Neural progenitor cell (in vitro differentiated cells): ENCODE measurements at regions not wholly inside any gene's neighbourhood (a gene's known extent, or its start where the extent isn't known, plus 50 kb on each side); places are given as distances from the start of the nearest gene placed in this dataset.

Experiments used
- DNase-seq: peaks from one replicate; pipeline ENCODE4 v3.0.0-alpha.2; 2016; ENCODE audit warnings: low spot score
- H2AFZ ChIP-seq: fragments of 200-600 bp; sonication (generic); replicated peaks from 2 replicates; pipeline ENCODE4 v1.6.1; 2016; ENCODE audit warnings: antibody characterized with exemption
- H3F3A ChIP-seq: fragments of 200-600 bp; sonication (generic); 2 replicates; pipeline ENCODE4 v1.6.1; 2016; ENCODE audit warnings: antibody characterized with exemption, low read depth
- H3K27ac ChIP-seq: fragments of 200-600 bp; sonication (generic); 2 replicates; pipeline ENCODE4 v1.5.1; 2016; ENCODE audit warnings: mild to moderate bottlenecking
- H3K27me3 ChIP-seq: fragments of 200-600 bp; sonication (generic); 2 replicates; pipeline ENCODE4 v1.6.1; 2016; ENCODE audit warnings: mild to moderate bottlenecking, moderate library complexity
- H3K36me3 ChIP-seq: fragments of 200-600 bp; sonication (generic); 2 replicates; pipeline ENCODE4 v1.5.1; 2016
- H3K4me1 ChIP-seq: fragments of 200-600 bp; sonication (generic); 2 replicates; pipeline ENCODE4 v1.6.1; 2016; ENCODE audit warnings: mixed run types
- H3K4me2 ChIP-seq: fragments of 200-600 bp; sonication (generic); 2 replicates; pipeline ENCODE4 v1.6.1; 2016
- H3K4me3 ChIP-seq: fragments of 200-600 bp; sonication (generic); 2 replicates; pipeline ENCODE4 v1.5.1; 2016
- H3K79me2 ChIP-seq: fragments of 200-600 bp; sonication (generic); 2 replicates; pipeline ENCODE4 v1.6.1; 2016; ENCODE audit warnings: low read depth
- H3K9ac ChIP-seq: fragments of 200-600 bp; sonication (generic); 2 replicates; pipeline ENCODE4 v1.6.1; 2016
- H3K9me3 ChIP-seq: fragments of 200-600 bp; sonication (generic); 2 replicates; pipeline ENCODE4 v1.5.1; 2016; ENCODE audit warnings: low read depth
- H4K20me1 ChIP-seq: fragments of 200-600 bp; sonication (generic); 2 replicates; pipeline ENCODE4 v1.6.1; 2016; ENCODE audit warnings: low read depth
- H3K27ac Mint-ChIP-seq: 3 replicates; pipeline ENCODE4 v1.8.0; 2021; ENCODE audit warnings: mixed read lengths
- H3K27me3 Mint-ChIP-seq: 2 replicates; pipeline ENCODE4 v1.8.0; 2022; ENCODE audit warnings: low read depth, mild to moderate bottlenecking, inconsistent platforms, moderate library complexity, mixed read lengths; ENCODE audit not compliant: insufficient read depth
- H3K36me3 Mint-ChIP-seq: 3 replicates; pipeline ENCODE4 v1.8.0; 2021; ENCODE audit warnings: mixed read lengths
- H3K4me1 Mint-ChIP-seq: 3 replicates; pipeline ENCODE4 v1.8.0; 2021; ENCODE audit warnings: mixed read lengths
- H3K4me3 Mint-ChIP-seq: 3 replicates; pipeline ENCODE4 v1.8.0; 2021; ENCODE audit warnings: mild to moderate bottlenecking, moderate library complexity, mixed read lengths
- H3K9me3 Mint-ChIP-seq: 3 replicates; pipeline ENCODE4 v1.8.0; 2020; ENCODE audit warnings: mixed read lengths
- CTCF ChIP-seq: fragments of 200-600 bp; sonication (generic); IDR thresholded peaks from 2 replicates; pipeline ENCODE4 v1.5.1; 2017; ENCODE audit warnings: antibody characterized with exemption, mild to moderate bottlenecking
- EZH2 ChIP-seq: fragments of 200-600 bp; sonication (generic); IDR thresholded peaks from 2 replicates; pipeline ENCODE4 v1.6.1; 2017; ENCODE audit warnings: antibody characterized with exemption, mild to moderate bottlenecking, moderate library complexity
- EZH2phosphoT487 ChIP-seq: fragments of 200-600 bp; sonication (generic); IDR thresholded peaks from 2 replicates; pipeline ENCODE4 v1.6.1; 2017; ENCODE audit warnings: antibody characterized with exemption

DNA sequence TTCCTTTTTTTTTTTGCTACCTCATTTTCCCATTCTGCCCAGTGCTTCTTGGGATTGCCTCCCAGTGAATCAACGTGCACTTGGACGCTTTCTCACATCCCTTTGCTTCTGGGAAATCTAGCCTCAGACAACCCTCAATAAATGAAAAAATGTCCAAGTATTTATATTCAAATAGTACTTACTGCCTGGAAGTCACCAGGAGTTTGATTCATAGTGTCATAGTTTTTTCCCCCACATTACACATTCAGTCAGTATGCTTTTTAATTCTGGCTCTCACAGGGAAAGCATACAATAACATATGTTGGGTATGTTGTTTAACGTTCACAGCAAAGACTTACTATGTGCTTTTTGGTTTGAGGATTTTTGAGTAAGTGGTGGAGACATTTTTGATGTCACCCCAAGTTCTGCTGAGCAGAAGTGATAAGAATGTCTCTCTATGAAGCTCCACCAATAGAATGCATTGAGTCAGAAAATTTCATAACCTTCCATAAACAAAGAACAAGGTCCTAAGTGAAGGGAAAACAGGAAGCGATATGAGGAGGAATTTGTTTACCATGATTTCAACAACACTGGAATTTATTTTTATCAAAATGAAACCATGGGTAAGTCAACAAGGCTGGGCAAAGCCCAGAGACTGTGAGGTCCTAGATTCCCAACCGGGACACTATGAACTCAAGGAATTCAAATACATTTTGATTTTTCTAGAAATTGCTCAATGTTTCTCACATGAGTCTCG is 301.2 kb upstream of the BMP2 start:
- Histone ChIP-seq H3K36me3 (no peaks in the 10 kb centered on the region), H4K20me1 (no peaks in the 10 kb centered on the region), H3K4me1 (no peaks in the 10 kb centered on the region), H3K79me2 (no peaks in the 10 kb centered on the region), H2AFZ (no peak overlapping the region), H3K9ac (no peak overlapping the region), H3K9me3 (no peaks in the 10 kb centered on the region), H3F3A (no peaks in the 10 kb centered on the region), H3K27ac (no peak overlapping the region), H3K27me3 (no peaks in the 10 kb centered on the region), H3K4me2 (no peak overlapping the region), H3K4me3 (no peak overlapping the region)
- no peak overlapping the region for H3K27ac Mint-ChIP-seq
- no peaks in the 10 kb centered on the region for H3K36me3 Mint-ChIP-seq
- H3K27me3 Mint-ChIP-seq, result no peaks in the 10 kb centered on the region
- no peaks in the 10 kb centered on the region for H3K4me1 Mint-ChIP-seq
- TF ChIP-seq EZH2 (no peak), CTCF (no peak), EZH2phosphoT487 (no peak)
- no peaks in the 10 kb centered on the region for H3K9me3 Mint-ChIP-seq
- no peak for DNase-seq
- no peak overlapping the region for H3K4me3 Mint-ChIP-seq

DNA sequence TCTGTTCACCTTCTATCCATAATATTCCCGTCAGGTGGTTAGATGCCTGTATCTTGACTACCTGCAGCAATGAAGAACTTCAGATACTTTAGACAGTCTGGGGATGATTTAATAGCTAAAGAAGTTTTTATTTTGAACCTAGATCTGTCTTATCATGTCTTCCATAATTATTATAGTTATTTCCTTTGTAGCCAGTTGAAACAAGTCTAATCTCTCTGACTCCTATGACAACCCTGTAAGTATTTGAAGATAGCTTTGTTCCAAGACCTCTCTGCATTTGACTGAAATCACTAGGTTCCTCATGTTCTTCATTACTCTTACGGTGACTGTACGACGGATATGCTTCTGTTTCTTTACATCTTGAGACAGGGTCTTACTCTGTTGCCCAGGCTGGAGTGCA is 316.6 kb upstream of the BMP2 start:
- Mint-ChIP-seq H3K9me3 (no peaks in the 10 kb centered on the region), H3K27me3 (no peaks in the 10 kb centered on the region), H3K27ac (no peak overlapping the region), H3K4me3 (no peak overlapping the region), H3K36me3 (no peaks in the 10 kb centered on the region), H3K4me1 (no peaks in the 10 kb centered on the region)
- no peak overlapping the region for H3K27ac ChIP-seq
- DNase-seq, result no peak
- H3K36me3 ChIP-seq, result no peaks in the 10 kb centered on the region
- H3K4me2 ChIP-seq, result no peak overlapping the region
- H3K4me3 ChIP-seq, result no peak overlapping the region
- no peaks in the 10 kb centered on the region for H3K27me3 ChIP-seq
- H3K4me1 ChIP-seq, result no peaks in the 10 kb centered on the region
- no peak overlapping the region for H2AFZ ChIP-seq
- no peaks in the 10 kb centered on the region for H3K9me3 ChIP-seq
- TF ChIP-seq CTCF (no peak), EZH2 (no peak), EZH2phosphoT487 (no peak)
- no peaks in the 10 kb centered on the region for H3F3A ChIP-seq
- H3K9ac ChIP-seq, result no peak overlapping the region
- H3K79me2 ChIP-seq, result no peaks in the 10 kb centered on the region
- no peaks in the 10 kb centered on the region for H4K20me1 ChIP-seq

GRCh38 chr20:6440443-6440799 is 317.6 kb upstream of the FERMT1 start:
- H3K9ac ChIP-seq, result no peak overlapping the region
- no peaks in the 10 kb centered on the region for H3K4me1 Mint-ChIP-seq
- H3K4me3 ChIP-seq, result no peak overlapping the region
- H3K4me2 ChIP-seq, result no peak overlapping the region
- no peak overlapping the region for H3K27ac Mint-ChIP-seq
- DNase-seq, result no peak
- no peaks in the 10 kb centered on the region for H3K36me3 Mint-ChIP-seq
- no peaks in the 10 kb centered on the region for H3F3A ChIP-seq
- H3K4me3 Mint-ChIP-seq, result no peak overlapping the region
- H3K36me3 ChIP-seq, result no peaks in the 10 kb centered on the region
- TF ChIP-seq CTCF (no peak), EZH2 (no peak), EZH2phosphoT487 (no peak)
- no peaks in the 10 kb centered on the region for H4K20me1 ChIP-seq
- no peaks in the 10 kb centered on the region for H3K4me1 ChIP-seq
- no peaks in the 10 kb centered on the region for H3K9me3 ChIP-seq
- H3K27ac ChIP-seq, result no peak overlapping the region
- H3K27me3 Mint-ChIP-seq, result no peaks in the 10 kb centered on the region
- no peaks in the 10 kb centered on the region for H3K9me3 Mint-ChIP-seq
- H3K27me3 ChIP-seq, result no peaks in the 10 kb centered on the region
- H2AFZ ChIP-seq, result no peak overlapping the region
- H3K79me2 ChIP-seq, result no peaks in the 10 kb centered on the region
